Hematopoietic multipotent progenitor cell treated with erythropoietin and hydrocortisone succinate and interleukin-3 and kit ligand, for 8 days (in vitro differentiated cells): ENCODE measurements at regions not wholly inside any gene's neighbourhood (a gene's known extent, or its start where the extent isn't known, plus 50 kb on each side); places are given as distances from the start of the nearest gene placed in this dataset.
A peak's percentile ranks its signal among the peaks of the same experiment; 100 is the strongest.

Source experiments
- DNase-seq: peaks from one replicate; pipeline ENCODE4 v3.0.0-alpha.2; 2015

- no peak for DNase-seq
Observed at GRCh38 chr2:151078889-151079288, 182.8 kb downstream of the RBM43 start.

DNA sequence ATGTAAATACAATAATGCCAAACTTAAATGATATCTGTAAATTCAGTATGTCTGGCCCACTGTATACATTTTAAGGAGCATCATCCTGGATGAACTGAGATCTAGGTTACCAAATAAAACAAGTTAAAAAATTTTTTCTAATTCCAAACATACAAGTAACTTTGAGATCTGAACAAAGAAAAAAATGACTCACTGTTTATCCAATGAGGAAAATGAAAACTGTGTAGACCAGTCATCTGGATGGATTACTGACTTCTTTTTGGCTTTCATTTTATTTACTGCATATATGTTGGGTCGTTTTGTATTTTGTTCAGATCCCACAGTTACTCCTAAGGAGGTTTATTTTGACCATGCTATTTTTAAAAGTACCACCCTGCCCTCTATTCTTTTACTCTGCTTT is 189.8 kb downstream of the RBM43 start:
- DNase-seq = no peak

- DNase-seq = no peak
Observed at GRCh38 chr2:151071382-151071781, 190.3 kb downstream of the RBM43 start.

- DNase-seq = no peak
Observed at GRCh38 chr2:151070253-151070652, 191.4 kb downstream of the RBM43 start.

DNA sequence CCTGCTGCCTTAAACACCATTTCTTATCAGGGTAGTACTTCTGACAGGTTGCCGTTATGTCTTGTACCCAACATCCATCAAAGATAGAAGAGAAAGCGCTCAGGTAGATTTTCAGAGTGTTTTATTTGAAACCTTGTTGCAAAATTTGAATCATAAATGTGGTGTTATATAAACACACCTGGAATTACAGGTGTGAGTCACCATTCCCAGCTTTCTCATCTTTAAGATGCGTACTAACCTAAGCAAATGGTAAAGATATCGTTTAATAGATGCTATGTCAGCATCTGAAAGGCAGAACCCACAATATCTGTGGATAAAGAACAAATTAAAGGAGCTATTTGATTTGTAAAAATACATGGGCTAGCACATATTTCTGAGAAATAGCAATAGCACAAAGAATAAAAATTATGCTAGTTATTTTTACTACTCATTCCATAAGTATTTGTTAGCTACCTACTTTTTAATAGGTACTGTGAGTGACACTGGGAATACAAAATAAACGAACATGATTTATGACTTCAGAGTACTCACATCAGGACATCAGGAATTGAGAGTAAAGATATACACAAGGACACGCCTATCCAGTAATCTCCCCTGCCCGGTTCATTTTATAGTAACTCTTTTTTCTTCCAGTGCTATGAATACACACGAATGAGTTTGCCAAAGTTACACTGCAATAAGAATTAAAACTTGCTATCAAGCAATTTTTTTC is 193.8 kb downstream of the RBM43 start:
- DNase-seq = no peak

DNA sequence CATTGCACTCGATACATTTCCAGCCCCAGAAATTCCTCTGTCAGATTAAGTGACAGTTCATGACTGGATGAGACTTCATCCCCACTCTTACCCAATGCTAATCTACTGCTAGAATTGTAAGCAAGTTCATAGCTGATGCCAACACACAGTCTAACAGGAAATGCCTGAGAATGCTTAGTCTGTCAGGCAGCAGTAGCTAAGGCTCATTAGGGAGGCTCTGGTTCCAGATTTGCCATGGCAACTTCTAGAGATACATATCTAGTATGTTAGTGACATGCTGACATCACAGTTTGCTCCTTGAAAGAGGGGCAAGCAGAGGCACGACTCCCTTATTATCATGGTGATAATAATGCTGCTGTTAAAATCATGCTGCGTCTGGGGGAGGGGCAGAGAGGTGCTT is 198.4 kb downstream of the RBM43 start:
- DNase-seq = no peak

DNA sequence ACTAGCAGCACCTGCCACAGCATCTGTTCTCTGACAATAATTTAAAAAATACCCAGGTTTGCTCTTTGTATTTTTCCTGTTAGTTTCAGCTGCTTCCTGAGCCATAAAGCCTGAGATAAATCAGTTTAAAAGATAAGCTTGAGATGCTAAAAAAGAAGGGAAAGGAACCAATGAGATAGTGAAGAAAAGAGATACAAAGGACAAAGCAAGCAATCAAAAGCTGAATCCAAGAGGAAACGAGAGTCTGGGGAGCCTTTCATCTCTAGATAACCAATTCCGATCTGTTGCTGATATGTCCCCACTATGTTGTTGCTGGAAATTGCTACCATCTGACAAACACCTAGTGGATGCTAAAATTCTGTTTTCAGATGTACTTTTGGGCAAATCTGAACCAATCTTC is 201.4 kb downstream of the RBM43 start:
- DNase-seq = no peak

DNA sequence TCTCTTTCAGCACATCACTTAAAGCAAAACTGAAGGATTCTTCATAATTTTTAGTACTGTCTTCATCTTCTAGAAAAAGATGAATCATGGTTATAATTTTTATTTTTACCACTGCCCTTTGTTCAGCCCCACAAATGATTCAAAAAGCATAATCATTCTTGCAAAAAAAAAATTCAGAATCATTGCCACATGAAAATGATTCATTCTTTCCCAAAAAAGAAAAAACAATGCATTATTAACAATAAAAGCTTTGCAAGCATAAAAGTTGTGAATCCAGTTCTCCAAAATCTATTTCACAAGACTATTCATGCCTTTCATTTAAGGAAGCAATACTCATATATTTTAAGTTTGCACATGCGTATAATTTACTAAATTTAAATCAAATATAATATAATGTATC is 204.8 kb downstream of the RBM43 start:
- DNase-seq = no peak

DNA sequence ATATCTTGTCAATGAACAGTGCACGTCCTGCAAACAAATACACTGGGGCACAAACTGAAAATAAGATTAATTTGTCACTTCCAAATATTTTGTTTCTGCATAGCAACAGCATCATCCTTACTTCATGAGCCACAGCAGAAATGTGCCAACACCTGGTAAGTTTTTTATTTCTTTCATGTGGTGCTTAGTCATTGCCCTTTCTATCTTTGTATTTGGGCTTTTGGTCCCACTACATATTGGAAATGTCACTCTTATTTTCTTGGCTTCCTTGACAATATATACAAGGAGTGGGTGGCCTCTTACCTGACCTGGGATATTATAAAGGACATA is 208.0 kb downstream of the RBM43 start:
- DNase-seq = no peak

- DNase-seq = no peak
Observed at GRCh38 chr2:151052850-151053660, 208.6 kb downstream of the RBM43 start.

DNA sequence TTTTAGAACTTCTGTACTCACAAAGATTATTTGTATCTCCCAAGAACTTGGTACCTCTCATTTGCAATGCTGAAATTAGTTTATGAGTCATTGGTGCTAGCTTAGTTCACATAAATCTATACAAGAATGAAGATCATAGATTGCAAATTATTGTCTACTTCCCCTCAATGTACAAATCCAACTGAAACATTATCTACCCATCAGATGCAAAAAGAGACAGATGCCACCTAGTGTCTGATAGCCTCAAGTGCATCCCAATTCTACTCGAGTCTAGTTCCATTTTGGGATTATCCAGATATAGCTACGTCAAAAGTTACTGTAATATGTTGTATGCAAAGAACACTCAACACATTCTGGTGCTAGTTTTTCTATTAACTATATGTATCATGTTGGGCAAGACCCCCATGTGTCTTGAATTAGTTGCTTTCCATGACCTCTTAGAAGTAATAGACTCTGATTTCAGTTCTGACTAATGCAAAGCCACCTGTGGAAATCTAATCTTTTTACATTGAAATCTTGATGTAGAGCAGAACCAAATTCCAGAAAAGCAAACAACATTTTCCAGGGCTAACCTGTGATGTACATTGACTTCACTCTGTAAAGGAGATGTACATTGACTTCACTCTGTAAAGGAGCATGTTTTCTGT is 210.0 kb downstream of the RBM43 start:
- DNase-seq = peak; percentile 44

DNA sequence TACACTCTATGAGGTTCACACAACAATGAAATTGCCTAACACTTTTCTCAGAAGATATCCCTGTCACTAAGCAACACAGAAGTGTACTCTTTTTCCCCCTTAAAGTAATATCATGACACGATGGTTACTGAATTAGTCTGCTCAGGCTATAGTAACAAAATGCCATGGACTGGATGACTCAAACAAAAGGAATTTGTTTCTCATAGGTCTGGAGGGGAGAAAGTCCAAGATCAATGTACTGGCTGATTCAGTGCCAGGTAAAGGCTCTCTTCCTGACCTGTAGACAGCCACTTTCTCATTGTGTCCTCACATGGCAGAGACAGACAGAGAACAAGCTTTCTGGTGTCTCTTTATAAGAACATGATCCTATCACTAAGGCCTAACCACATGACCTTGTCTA is 211.9 kb downstream of the RBM43 start:
- DNase-seq = no peak

DNA sequence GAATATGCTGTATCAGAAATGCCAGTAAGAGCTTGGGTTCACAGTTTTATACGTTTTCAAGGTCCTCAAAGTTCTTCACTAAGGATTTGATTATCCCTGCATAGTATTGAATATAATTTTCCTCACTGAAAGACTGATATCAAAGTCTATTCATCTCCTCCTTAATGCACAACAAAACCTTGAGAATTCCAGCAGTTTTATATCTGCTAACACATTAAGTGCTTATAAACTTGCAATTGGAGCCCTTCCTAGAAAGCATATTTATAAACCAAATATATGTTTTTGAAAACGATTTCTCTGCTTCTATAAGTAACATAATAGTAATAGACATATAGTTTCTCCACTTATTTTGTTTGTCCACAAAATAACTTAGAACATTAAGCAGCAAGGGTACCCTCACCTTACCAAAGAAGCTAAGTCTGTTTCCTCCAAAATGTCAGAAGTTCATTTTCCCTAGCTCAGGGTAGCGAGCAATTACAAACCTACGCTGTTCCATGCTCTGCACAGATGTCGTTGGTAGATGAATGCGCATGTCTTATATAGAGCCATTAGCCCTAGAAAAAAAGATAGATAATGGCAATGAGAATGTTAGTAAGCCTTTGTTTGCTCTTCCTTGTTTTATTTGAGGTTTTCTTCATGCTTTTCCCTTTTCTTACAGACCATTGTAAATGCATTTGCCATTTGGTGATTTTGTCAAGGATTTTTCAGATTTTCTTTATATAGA is 213.2 kb downstream of the RBM43 start:
- DNase-seq = no peak

GRCh38 chr2:151043484-151043883 is 218.2 kb downstream of the RBM43 start:
- DNase-seq = no peak

DNA sequence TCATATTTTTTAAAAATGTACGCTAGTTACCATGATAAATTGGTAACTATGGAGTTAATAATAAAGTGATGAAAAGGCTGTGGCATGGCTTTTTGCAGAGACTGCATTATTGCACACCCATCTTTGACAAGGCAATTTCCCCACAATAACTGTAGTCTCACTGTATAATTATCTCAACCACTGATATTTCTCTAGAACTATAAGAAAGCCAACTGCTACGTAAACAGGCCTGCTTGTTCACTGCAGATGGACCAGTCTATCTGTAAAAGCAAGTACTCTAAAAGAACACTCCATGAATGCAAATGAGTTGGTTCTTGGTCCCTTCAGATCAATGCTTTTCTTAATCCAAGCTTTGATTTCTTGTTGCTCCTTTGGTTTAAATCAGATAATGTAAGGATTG is 218.7 kb downstream of the RBM43 start:
- DNase-seq = no peak

DNA sequence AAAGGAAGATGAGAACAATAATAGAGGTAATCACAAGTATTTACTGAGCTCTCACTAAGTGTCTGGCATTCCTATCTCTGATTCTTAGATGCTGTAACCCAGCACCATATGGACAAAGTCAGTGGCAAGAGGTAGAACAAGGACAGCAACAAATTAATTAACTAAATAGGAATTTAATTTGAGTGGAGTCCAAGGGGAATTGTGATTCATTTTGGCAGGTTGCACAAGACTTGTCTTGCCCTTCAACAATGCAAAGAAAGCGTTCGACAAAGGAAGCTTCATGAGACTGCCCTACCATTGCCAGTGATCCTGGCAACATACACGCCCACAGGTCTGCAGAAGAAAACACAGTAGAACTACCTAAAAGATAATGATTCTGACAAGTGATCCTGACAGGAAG is 221.6 kb downstream of the RBM43 start:
- DNase-seq = no peak

DNA sequence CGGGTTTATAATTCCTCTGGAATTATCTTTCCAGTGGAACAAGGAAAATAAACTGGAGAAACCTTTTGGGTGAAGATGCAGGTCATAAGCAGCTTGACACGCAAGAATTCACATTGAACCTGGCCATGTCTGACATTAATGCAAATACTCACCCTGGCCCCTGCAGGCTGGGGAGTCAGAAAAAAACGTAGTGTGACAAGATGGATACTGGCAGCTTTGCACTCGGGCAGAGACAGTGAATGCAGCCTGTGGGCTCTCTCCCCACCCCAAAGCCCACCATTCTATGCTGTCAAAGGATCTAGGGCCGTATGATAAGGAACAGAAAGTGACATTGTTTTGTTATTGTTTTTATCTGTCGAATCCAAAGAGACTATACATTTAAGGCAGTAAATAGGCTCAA is 223.1 kb downstream of the RBM43 start:
- no peak for DNase-seq

GRCh38 chr2:151037434-151037833 is 224.2 kb downstream of the RBM43 start:
- DNase-seq = no peak

- no peak for DNase-seq
Observed at GRCh38 chr2:151033271-151034248, 228.1 kb downstream of the RBM43 start.

- DNase-seq = no peak
Observed at GRCh38 chr2:151032741-151033191, 228.9 kb downstream of the RBM43 start.

DNA sequence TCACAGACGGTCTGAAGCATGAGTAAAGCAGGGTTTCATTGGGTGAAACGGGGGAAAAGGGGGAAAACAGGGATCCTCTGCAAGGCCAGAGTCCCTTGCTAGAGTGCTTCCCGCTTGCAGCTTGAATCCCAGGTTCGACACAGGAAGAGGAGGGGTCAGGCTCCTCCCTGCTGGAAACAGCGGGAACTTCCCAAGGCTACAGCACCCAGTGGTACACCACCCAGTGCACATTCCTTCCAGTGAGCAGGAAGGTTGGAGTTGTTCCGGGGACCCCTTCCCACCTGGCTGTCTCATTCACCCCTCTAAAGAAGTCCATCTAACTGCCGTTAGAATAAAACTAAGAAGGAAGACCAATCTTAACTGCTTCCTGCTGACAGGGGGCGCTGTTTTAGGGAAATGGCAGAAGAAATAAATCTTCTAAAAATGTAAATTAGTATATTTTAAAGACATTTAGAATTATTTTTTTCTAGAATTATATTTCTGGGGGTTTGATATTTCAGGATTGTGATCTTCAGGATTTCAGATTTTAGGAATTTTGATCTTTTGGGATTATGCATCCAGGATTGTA is 230.9 kb downstream of the RBM43 start:
- DNase-seq = peak; percentile 11
